Epidermal melanocyte (primary cell): ENCODE measurements at regions not wholly inside any gene's neighbourhood (a gene's known extent, or its start where the extent isn't known, plus 50 kb on each side); places are given as distances from the start of the nearest gene placed in this dataset.

ENCODE experiments used
- DNase-seq: peaks from one replicate; pipeline ENCODE4 v3.0.0; 2011; ENCODE audit warnings: low spot score; ENCODE audit not compliant: insufficient read length

DNA sequence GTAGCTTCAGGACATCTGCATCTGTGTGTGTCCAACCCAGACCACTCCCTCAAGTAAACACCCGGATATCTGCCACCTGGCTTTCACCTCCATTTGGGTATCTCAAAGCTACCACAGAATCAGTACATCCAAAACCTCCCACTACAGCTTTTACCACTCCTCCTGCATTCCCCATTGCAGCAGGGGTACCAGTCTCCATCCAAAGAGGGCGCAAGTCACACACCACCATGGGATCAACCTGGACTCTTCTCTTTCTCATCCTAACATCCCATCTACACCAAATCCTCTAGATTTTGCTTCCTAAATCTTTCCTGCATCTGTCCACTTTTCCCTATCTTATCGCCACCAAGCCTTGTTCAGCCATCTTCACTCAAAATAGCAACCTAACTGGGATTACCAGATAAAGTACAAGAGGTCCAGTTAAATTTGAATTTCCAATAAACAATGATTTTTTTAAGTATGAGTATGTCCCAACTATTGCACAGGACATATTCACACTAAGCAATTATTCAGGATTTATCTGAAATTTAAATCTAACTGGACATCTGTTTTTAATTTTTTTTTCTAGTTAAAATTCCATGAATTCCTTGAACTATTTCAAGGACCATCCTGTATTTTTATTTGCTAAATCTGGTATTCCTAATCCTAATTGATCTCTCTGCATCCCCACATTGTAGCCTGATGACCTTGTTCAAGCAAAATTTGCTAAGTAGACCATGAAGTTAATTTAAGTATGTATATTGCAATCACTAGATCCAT is 164.3 kb upstream of the MLN start:
- no peak for DNase-seq

- DNase-seq: no peak
Observed at GRCh38 chr6:33967265-33967767, 163.5 kb upstream of the MLN start.

GRCh38 chr6:33966536-33966935 is 162.7 kb upstream of the MLN start:
- no peak for DNase-seq

GRCh38 chr6:33965766-33966165 is 162.0 kb upstream of the MLN start:
- no peak for DNase-seq

GRCh38 chr6:33964387-33964786 is 160.6 kb upstream of the MLN start:
- DNase-seq: no peak

- no peak for DNase-seq
Observed at GRCh38 chr6:33963136-33963750, 159.4 kb upstream of the MLN start.

DNA sequence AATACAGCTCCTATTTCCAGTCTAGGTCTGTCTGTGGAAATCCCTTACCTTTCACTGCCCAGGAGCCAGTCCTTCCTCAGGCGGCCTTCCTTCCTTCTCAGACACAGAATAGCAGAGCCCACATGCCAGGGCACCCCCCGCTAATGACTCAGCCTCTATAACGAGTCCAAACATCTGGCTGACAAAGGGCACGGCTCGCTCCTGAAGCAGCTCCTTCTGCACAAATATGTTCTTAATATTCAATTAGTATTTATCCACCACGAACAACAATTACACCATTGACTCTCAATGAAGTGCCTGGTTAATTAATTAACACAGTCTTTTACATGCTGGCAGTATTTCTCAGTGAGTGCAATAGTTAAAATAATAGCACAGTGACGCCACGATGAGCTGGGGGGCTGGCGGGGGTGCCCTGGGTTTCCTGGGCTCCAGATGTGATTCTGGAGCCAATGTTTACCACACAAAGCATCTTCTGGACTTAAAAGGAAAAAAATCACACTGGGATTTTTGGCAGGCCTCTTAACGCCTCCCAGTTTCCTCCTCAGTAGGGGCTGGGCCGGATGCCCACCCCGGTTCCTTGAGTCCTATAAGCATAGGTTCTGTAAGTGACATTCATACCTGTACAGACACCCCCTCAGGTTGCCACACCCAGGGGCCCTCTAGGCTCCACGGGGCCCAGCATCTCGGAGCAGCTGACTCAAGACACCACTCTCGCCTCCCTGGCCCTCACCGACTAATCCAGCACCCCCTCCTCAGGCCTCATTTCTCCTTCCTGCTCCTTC is 158.6 kb upstream of the MLN start:
- DNase-seq: peak; percentile 78

DNA sequence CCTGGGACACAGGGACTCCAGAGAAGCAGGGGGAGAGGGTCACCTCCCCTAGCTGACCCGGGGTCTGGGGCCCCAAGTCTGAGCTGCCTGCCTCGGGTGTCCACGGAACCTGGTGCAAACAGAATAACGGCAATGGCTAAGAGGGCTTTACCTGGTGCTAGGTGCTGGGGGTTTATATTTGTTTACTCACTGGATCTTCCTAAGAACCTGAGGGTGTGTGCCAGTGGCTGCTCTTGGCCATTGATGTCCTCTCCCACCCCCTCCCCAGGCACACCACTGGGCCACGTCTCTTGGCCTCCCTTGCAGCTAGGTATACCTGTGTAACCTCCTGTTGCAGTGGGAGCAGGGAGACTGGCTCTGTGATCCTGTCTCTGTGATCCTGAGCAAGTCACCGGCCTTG is 157.9 kb upstream of the MLN start:
- DNase-seq: peak; percentile 8

DNA sequence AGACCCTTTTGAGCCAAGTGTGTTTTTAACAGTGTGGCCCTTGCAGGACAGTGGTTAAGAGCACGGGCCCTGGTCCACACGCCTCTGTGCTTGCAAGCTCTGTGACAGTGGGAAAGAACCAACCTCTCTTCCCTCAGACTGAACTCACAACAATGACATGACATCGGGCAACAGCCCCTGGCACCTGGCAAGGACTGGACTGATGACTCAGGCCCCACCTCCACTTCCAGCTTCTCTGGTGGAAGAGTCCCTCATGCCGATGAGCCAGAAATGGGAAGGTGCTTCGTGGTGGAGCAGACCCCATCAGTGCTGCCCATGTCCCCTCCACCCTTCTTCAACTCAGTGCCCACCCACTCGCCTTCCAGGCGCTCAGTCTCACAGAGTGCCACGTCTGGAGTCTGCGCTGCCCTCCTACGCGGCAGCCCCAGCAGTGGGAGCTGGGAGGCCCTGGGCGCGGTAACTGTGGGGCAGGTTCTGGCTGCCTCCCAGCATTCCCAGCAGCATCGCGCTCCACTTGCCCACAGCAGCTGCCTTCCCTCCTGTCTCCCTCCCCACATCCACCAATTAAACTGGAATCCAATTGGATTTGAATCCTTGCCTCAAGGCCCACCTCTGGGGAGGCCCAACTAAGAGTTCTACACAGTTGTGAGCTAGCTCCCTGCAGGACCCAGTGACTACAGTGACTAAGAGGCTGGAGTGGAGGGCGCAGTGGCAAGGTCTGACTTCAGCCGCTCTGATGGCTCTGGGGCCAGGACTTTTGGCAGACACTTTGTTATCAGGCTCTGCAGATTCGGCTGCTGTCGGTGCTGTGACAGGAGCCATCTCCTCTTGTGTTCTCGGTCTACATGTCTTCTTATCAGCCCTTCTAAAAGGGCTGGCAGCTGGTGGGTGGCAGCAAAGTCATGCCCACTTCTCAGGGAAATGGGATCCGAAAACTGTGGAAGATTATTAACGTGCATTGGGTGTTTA is 156.8 kb upstream of the MLN start:
- DNase-seq: peak; percentile 5

DNA sequence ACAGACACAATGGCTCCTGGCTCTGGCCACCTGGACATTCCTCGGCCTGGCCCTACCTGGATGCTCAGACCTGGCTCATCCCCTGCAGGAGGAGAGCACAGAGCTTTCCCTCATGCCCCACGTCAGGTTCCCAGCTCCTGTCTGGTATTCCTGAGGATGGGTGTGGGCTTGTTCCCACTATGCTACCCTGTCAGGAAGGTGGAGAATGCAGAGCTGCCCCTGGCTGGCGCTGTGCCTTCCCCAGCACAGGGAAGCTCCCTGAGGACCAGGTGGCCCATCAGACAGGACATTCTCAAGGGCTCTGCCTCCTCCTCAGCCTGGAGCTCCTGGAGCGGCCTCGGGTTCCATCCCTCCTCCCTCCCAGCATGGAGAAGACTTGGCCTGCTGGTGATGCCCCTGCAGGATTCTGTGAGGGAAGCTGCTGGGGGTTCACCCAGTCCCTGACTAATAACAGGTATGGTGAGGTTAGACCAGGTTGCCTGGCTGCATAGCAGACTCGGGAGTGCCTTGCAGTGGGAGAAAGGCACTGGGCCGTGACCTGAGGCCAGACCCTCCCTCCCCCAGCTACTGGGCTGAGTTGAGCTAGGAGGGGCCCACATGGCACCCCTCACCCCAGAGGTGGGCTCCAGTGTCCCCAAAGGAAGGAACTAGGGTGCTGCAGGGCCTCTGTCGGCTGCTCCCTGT is 156.0 kb upstream of the MLN start:
- DNase-seq: no peak

DNA sequence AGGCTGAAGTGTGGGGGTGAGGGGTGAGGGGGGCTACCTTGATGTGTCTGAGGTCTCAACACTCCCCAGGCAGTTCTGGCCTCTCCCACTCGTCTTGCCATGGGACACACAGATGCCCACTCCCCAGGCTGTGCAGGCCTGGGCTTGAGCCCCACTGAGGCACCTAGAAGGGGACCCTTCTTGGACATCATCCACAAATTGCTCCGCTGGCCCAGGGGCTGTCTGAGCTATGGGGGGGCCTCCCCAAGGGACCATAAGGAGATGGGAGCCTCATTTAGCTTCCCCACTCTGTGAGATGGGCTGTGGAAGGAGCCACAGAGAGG is 155.5 kb upstream of the MLN start:
- no peak for DNase-seq

GRCh38 chr6:33958526-33959328 is 154.9 kb upstream of the MLN start:
- DNase-seq: no peak

DNA sequence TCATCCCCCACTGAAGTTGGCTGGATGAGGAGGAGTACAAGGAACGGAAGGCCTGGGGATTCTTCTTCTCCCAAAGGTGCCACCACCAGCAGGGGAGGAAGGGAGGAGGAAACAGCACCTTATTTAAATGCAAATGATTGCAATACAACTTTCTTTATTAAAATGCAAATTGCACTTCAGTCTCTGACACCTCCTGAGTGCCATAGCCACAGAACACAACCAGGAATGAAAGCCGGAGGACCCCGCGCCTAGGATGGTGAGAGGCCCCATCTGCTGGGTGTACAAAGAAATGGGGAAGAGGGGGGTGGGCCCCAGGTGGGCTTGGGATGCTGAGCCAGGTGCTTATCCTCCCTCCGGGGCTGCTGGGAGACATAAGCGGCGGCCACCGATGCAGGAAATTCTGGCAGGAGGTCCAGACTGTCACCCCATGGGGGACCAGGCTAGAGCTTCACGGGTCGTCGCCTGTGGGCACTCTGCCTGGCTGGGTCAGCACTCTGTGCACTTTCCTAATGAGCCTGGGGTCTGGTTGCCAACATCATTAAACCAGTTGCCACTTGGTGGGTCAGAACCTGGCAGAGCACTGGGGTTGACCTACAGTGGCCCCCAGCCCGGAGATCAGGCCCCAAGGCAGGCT is 154.2 kb upstream of the MLN start:
- DNase-seq: no peak

GRCh38 chr6:33957131-33957891 is 153.5 kb upstream of the MLN start:
- no peak for DNase-seq

DNA sequence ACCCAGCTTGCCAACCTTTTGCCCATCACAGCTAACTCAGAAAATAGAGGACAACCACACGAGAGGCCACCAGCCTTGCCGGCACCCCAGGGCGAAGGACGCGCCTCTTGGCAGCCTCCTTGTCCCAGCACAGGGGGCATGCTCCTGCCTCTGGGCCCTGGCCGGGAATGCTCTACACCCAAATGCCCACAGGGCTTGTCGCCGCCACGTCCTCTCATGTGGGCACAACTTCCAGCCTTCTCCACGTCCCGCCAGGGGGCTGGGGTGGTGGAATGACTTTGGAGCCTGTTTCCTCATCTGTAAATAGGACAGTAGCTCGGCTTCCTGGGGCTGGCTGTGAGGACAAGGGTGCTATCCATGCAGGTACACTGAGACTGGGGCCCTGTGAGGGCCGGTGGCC is 152.4 kb upstream of the MLN start:
- DNase-seq: no peak

DNA sequence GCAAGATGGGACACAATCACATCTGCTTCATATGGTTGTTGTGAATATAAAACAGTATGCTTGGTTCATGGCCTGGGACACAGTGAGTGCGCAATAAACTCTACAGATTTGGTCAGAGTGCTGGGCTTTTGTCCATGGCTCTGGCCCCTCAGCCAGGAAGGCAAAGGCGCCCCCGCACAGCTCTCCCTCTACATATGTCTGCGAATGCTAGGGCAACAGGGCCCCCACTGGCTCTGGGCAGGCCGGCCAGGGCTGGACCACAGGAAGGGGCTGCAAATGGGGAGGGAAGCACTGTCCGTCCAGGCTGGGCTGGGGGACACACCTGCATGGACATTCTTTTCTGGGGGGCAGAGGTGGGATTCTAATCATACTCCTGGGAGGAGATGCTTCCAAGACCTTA is 151.8 kb upstream of the MLN start:
- no peak for DNase-seq

- no peak for DNase-seq
Observed at GRCh38 chr6:33954453-33954852, 150.7 kb upstream of the MLN start.

GRCh38 chr6:33953171-33953570 is 149.4 kb upstream of the MLN start:
- DNase-seq: no peak

DNA sequence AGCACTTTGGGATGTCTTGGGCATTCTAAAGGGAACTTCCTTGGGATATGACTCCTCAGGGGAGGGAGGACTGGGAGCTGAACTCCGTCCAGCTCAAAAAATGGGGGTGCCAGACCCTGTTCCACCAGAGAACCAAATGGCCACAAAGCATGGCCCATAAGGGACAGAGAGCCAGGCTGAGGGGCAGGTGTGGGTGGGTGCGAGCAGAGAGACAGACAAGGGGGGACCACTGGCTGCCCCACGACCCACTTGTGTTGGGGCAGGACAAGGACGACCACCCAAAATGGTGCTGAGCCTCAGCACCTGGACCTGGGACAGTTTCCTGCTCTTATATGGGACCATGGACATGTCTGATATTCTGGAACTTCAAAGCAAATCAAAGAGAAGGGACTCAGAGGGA is 148.2 kb upstream of the MLN start:
- peak; percentile 11 for DNase-seq
